HG03108 (cell line): ENCODE measurements at regions not wholly inside any gene's neighbourhood (a gene's known extent, or its start where the extent isn't known, plus 50 kb on each side); places are given as distances from the start of the nearest gene placed in this dataset.
"Not testable (repeated sequence)": the region's sequence is repeated elsewhere in the genome, so short reads cannot be mapped to it uniquely, and the experiment has no call there.

Source experiments
- ATAC-seq: cut with Tn5 transposase; IDR thresholded peaks from one replicate; pipeline ENCODE4 v1.9.1; 2021; ENCODE audit warnings: moderate library complexity; ENCODE audit not compliant: unreplicated experiment

DNA sequence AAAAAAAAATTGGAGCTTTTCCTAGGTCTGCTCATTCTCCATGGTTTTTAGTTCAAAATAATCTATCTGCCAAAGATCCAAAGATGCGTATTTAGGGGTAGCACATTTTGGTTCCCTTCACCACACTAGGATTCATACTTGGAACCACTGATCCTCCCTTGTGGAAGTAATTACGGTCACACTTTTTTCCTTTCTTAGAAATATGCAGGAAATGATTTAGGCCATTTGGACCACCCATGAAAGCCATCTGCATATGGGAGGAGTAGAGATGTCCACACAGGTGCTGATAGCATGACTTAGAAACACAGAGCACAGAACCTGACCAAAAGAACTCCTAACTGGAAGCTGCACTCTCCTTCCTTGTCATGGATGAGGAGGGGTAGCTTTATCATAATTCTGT lies 105.9 kb upstream of the RAI14 start:
- no peak for ATAC-seq

DNA sequence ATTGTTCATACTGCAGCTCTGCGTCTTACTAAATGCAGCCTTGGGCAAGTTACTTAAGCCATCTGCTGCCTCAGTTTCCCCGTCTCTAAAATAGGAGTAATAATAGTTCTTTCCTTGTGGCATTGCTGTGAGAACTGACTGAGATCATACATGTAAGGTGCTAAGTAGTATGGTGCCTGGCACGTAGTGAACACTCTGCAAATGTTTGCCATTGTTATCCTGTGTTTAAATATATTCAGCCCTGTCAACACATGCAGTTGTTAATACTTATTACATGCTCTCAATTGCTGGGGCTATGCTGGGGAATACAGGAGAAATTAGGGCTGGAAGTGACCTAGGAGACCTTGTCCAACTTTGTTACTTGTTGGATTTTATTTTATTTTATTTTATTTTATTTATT lies 105.2 kb upstream of the RAI14 start:
- no peak for ATAC-seq

DNA sequence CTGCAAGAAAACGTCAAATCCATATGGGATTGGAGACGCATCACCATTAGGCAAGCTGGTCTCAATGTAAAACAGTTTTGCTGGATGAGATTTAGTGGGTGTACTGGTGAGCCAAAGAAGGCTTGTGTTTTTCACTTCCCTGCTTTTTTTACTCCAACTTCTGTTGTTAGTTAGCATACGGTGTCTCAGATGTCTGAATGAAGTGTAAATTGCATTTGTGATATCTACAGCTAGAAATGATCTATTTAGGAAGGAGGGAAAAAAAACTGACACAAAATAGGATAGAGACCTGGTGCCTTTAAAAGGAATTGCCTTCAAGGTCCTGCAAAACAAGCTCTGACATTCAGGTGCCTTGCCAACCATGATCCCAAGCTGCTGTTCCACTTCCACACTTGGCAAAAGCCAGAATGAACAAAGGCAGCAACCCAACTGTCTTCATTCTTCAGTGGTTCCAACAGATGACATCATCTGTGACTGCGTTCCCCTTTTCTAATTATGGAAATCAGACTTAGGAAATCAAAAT lies 104.2 kb upstream of the RAI14 start:
- ATAC-seq, result no peak

DNA sequence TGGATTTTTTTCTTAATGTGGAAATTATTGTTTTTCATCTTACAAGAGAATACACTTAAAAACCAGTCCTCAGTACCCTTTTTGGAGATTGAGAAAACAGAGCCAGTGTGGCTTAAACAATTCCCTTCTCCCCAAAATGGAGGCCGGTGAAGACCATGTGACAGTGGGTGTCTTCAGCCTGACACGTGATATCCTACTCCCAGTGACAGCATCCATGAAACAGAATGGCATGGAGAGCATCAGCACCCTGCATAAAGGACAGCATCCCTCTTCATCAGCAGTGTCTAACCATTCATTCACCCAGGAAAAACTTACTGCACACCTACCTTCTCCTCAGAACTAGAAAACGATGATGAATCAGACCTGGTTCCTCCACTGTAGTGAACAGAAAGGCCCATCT lies 103.4 kb upstream of the RAI14 start:
- ATAC-seq, result no peak

DNA sequence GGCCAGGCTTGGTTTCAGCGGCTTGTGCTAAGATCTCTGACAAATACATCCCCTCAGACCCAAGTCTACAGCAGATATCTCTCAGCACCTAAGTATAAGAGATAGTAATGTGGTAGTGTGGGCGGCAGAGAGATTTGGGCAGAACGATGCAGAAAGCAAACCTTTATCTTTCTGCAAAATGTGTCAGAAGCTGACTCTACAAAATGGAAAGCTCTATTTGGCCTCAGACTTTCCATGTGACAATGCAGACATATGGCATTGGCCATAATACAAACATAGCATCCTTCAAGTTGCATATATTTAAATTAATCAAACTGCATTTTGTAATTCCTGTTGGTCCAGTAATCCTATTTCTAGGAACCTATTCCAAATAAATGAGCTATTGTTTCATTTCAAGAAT lies 102.5 kb upstream of the RAI14 start:
- no peak for ATAC-seq

DNA sequence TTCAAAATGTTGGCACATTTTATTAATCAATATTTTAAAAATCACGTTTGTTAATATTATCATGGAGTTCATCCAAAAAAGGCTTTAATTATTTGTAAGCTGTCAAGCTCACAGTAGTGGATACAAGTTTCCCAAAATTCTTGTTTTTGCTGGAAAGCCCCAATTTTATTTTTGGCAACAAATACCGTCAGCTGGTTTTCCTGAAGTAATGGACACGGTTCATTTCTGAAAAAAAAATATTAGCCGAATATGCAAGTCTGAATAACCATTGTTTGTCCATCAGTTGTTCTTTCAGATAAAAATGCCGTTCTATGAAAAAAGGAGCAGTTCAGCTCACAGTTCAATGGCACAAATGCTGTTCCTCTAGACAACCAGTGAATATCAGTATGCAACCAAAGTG lies 101.5 kb upstream of the RAI14 start:
- no peak for ATAC-seq

DNA sequence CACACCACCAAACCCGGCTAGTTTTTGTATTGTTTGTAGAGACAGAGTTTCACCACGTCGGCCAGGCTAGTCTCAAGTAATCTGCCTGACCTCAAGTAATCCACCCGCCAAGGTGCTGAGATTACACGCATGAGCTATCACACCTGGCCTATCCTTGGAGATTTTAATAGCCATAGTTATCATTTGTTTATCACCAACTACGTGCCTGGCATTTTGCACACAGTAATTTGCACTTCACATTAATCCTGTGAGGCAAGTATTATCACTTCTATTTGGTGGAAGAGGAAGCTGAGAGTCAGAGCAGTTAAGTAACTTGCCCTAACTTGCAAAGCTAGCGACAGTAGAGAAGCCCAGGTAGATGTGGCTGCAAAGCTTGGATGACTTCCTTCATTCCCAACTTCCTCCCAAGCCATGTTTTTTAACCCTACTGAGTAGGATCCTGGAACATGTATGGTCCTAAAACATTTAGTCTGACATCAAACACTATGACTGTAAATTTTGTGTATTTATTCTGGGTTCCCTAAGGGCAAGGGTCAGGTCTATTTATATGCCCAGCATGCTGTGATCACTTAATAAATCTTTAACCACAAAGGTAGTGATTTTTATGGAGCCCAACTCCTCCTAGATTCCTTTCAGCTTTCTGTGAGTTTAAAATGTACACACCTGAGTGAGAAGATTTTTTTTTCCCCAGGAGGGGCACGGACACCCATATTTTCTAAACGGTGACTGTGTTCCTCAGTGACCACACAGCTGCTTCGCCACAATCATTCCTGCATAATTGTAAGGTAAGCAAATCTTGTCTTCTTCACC lies 100.2 kb upstream of the RAI14 start:
- ATAC-seq, result no peak

DNA sequence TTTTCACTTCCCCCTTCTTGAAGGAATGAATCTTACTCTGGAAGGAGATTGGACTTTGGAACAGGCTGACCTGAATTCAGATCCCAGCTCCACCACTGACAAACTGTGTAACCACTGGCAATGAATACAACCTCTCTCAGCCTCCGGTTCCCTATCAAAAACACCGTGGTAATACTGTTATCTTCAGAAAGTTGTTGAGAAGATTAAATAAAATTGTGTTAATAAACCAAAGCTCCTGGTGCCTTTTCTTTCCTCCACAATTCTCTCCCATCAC lies 99.7 kb upstream of the RAI14 start:
- ATAC-seq, result no peak

DNA sequence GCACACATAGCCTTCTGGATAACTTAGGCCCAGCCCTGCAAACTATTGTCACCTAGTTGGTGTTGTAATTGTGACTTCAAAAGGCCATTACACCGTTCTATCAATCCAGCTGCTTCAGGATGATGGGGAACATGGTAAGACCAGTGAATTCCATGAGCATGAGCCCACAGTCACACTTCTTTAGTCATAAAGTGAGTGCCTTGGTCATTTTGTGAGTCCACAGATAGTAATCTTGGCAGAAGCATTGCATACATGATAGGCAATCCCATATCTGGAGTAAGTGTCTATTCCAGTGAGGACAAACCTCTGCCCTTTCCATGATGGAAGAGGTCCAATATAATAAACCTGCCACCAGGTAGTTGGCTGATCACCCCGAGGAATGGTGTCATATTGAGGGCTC lies 94.5 kb upstream of the RAI14 start:
- not testable (repeated sequence) for ATAC-seq

DNA sequence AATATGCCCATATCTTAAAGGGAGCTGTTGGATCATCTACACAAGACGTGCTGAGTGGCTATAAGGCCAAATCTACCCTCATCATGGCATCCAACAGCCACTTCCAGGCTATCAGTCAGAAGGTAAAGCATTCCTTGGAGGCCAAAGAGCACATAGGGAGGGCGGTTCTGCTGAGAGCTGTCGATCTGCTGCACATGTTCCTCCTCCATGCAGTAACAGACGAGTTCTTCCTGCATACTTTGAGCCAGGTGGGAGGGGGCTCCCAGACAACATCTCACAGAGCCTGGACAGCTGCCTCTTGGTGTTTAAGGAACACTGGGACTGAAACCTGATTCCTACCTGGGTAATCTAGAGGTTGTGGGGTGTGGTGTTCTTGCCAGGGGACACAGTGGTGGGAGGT lies 93.3 kb upstream of the RAI14 start:
- ATAC-seq, result no peak

DNA sequence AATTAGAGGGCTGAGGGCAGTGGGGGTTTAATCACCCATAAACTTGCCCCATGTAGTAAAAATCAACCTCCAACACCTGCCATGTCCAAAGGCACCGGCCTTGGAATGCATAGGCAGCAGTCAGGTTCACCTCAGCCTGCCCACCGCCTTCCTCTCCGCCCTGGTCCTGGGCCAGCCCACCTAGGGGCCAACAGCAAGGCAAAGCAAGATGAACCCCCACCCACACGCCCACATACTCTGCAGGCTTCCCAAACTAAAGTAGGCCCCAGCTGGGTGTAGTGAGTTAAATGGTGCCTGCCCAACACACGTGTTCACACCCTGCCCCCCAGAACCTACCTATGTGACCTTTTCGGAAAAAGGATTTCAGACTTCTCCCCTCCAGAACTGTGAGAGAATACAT lies 92.9 kb upstream of the RAI14 start:
- no peak for ATAC-seq

DNA sequence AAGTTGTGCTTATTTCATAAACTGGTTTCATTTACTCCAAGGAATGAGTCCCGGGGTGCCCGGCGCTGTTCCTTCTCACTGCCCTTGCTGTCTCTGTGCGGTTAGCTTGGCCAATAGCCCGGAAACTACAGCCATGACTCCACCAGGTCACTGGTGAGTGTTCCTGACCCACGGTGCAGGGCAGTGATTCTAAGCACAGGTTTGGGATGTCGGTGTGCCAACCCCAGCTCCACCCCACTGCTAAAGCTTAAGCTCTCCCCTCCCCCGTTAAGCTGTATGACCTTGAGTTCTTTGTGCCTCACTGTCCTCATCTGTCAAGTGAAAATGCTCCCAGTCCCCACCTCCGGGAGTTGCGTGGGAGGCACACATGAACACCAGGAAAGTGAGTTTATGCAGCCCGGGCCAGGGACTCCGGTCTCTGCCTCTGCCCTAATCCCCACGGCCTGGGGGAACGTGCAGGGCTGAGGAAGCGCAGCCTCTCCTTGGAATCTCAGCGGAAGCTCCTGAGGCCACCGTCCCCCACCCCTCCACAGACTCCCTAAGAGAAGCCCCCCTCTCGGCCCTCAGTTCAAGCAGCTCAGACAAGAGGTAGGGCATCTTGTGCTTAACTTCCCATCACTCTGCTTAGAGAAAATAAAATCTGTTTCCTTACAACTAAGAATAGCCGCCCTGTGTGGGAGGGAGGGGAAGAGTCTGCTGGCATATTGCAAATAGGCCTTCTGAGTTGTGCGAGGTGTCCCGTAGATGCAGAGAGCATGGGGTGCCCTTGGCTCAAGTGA lies 92.0 kb upstream of the RAI14 start:
- ATAC-seq, result no peak

DNA sequence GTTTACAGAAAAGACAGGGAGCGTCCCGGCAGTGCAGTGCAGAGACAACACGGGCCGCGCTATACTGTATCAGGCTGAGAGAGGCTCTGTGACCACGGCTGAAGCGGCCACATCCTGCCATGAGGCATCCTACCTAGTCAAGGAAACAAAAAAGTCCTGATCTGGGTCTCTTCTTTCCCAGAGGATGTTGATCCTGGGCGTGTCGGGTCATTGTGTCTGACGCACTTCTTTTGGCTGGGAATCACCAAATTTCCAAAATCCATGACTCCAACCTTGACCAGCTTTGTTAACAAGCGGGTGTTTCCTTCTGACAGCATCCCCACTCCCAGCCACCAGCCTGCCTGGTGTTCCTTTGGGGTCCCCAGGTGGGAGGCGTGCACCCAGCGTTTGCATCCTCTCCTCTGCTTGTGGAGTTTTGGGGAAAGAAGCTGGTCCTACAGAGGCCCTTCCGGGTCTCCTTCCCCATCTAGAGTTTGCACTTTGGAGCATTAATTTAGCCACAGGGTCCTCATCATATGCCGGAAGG lies 91.4 kb upstream of the RAI14 start:
- no peak for ATAC-seq

DNA sequence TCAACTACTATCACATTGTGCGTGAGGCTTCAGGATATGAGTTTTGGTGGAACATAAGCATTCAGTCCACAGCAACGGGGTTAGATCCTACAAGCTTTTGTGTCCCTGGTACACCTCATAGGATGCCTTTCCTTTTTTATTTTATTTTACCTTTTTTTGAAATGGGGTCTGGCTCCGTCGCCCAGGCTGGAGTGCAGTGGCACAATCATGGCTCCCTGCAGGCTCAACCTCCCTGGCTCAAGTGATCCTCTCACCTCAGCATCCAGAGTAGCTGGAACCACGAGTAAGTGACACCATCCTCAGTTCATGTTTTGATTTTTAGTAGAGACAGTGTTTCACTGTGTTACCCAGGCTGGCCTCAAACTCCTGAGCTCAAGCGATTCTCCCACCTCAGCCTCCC lies 86.0 kb upstream of the RAI14 start:
- no peak for ATAC-seq

DNA sequence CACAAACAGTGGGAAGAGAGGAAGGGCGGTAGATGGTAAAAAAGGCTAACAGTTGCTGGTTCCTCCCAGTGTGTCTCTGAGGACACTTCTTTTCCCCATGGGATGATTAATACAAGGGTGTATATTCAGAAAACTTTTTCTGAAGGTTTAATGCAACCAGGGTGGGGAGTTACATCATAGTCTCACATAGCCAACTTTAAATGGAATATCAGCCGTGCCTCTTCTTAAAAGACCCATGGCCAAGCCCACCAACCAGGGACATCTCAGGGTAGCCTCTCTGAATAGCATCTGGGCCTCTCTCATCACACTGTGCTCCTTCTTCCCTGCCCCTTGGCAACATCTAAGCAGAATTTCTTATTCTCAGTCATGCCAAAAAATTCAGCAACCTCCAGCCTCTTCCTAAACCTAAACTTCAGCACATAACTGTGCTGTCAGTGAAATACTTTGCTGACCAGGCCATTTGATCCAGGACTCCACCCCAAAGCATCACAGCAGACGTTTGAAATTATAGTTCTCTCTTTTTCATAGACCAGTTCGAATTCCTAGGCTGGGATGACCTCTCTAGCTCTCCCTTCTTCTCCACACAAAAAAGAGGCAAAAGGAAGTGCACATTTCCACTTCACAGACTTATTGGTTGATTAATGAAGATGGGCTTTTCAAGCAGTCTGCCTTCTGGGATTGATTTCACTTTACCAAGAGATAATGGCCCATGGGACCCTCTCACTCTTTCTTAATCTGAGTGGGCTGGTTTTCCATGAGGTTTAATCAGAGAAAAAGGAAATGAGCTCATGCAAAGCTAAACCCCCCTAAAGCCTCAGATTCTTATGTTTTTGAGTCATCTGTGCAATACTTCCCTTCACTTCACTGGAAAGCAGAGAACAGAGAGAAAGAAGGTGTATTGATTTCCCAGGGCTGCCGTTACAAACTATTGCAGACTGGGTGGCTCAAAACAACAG lies 85.1 kb upstream of the RAI14 start:
- no peak for ATAC-seq

DNA sequence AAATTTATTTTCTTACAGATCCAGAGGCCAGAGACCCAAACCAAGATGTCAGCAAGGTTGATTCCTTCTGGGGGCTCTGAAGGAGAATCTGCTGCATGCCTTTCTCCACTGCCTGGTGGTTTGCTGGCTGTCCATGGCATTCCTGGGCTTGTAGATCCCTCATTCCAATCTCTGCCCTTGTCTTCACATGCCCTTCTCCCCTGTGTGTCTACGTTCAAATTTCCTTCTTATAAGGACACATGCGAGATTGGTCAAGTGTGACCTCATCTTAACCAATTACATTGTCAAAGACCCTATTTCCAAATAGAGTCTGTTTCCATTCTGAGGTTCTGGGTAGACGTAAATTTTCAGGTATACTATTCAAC lies 84.5 kb upstream of the RAI14 start:
- ATAC-seq, result no peak

DNA sequence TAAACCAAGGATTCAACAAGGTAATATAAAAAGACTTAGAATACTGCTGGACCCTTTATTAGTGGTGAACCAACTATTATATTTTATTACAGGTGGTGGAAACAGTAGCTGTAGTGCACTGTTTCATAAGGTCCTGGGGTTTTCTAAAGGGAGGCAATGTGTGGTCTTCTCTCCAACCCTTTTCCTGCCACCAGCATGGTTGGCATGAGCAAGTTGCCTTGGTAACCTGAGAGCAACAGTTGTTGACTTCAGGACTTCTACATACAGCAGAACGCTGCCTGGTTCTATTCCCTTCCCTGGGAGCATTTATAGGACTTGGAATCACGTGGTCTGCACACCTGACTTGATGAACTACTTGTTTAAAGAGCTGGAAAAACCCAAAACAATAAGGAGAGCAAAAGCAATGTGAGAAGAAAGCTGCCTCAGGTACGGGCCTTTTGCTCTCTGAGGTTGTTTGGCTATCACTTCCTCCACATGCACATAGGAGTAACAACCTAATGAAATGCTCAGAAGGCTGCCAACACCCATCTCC lies 81.1 kb upstream of the RAI14 start:
- ATAC-seq, result no peak

DNA sequence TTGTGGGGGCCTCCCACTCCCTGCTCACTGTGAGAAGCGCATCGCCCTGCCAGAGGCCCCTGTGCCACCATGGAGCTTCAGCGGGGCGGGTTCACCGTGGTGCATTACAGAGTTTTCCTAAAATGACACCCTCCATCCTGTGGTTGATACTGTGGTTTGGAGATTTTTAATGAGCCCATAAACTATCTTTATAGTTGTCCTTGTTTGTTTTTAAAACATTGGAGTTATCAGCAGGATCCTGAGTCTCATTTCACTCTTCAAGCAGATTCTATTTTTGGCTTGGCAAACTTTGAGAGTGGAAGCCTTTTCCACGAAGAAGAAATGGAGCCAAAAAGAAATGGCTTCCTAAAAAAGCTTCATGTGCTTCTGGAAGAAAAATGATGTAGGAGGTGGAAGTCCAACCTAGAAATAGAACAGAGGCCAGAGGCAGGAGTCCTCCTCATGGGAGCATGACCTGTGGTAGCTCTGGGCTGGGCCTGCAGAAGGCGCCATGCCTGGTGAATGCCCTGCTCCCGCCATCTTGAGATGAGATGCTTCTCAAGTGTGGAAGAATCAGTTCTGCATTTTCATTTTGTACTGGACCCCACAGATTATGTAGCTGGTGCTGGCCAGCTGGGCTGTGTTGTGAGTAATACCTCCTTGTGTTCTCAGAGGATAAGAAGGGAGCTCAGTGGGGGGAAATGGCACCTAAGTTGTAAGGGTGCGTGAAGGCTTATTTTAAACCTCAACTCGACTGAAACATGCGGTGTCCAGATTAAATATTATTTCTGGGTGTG lies 79.0 kb upstream of the RAI14 start:
- no peak for ATAC-seq

DNA sequence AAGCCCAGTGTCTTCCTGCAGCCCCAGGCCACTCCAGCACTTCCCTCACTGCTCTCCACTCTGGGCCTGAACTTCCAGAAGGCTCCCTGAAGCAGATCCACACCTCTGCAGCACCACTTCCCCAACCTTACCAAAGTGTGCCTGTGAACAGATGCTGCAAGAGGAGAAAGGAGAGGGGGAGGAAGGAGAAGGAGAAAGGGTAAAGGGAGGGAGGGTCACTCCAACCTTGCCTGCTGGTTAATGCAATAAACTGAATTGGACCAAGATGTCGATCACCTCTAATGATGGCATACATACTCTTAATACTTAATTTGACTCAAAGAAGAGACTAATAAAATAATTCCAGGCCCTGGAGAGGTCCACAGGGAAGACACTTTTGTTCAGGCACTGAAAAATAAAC lies 77.2 kb upstream of the RAI14 start:
- no peak for ATAC-seq

DNA sequence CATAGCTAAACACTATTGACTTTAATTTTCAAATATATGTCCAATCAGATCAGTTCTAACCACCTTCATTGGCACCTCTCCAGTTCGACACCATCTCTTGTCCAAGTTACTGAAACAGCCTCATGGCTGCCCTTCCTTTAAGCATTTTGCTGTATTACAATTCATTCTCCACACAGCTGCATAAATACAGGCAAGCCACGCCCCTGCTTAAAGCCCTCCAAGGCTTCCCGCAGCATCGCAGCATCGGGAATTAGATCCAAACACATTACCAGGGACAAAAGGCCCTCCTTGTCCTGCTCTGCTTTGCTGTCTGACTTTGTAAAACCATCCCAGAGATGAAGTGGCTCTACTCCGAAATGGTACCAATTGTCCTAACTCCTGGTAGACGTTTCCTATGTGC lies 75.1 kb upstream of the RAI14 start:
- ATAC-seq, result no peak
